ENCODE measurements at regions not wholly inside any gene's neighbourhood (a gene's known extent, or its start where the extent isn't known, plus 50 kb on each side); places are given as distances from the start of the nearest gene placed in this dataset.

DNA sequence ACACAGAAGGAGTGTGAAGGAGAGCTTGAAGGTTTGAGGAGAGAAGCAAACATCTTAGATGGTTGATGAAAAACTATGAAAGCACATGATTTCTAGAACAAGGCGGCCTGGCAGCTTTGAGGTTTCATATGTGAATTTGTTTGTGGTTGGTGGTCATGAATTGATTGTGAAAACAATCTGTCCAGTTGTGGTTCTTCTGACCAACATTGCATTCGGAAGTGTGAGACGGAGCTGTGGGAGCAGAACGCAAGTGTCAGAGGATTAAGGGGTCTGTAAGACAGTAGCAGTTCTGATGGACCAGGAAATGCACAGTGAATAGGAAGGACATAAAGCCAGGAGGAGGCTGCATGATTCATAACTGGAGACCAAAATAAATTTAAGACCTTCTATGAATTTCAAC, 594.6 kb downstream of the NXPH1 start (continued):
- no peak for TF ChIP-seq CTCF (IDR thresholded peaks at IDR 0.05)
- TF ChIP-seq ZSCAN18 (CRISPR knock-in tag; IDR thresholded peaks at IDR 0.05): no peak
- TF ChIP-seq ZNF512 (CRISPR knock-in tag; IDR thresholded peaks at IDR 0.05; ENCODE audit: borderline replicate concordance): no peak

GRCh38 chr7:9029681-9030530, 596.5 kb downstream of the NXPH1 start:
- H3K9me3 Mint-ChIP-seq: no peaks in the 10 kb centered on the region
- H3K4me3 Mint-ChIP-seq: no peak overlapping the region
- DNase-seq (ENCODE audit: low spot score) (no peak), ATAC-seq (no peak)
- no peaks in the 10 kb centered on the region for H3K27me3 Mint-ChIP-seq (ENCODE audit: low read depth)
- CTCF ChIA-PET: no interaction called here
- POLR2A ChIA-PET: no interaction called here
- no peak overlapping the region for H3K27ac Mint-ChIP-seq
- no peaks in the 10 kb centered on the region for H3K36me3 Mint-ChIP-seq
- H3K4me1 Mint-ChIP-seq: peaks cover 20% of the 10 kb centered on the region
- TF ChIP-seq ERG (CRISPR knock-in tag; IDR thresholded peaks at IDR 0.05): no peak
- no peak for TF ChIP-seq KAT7 (CRISPR knock-in tag; IDR thresholded peaks at IDR 0.05; ENCODE audit: borderline replicate concordance)
- TF ChIP-seq OVOL2 (CRISPR knock-in tag; IDR thresholded peaks at IDR 0.05; ENCODE audit: borderline replicate concordance): no peak
- no peak for TF ChIP-seq E2F4 (CRISPR knock-in tag; IDR thresholded peaks at IDR 0.05; ENCODE audit: borderline replicate concordance, low read depth)
- TF ChIP-seq FOXJ3 (CRISPR knock-in tag; IDR thresholded peaks at IDR 0.05; ENCODE audit: borderline replicate concordance): no peak
- TF ChIP-seq, protein P1, sequence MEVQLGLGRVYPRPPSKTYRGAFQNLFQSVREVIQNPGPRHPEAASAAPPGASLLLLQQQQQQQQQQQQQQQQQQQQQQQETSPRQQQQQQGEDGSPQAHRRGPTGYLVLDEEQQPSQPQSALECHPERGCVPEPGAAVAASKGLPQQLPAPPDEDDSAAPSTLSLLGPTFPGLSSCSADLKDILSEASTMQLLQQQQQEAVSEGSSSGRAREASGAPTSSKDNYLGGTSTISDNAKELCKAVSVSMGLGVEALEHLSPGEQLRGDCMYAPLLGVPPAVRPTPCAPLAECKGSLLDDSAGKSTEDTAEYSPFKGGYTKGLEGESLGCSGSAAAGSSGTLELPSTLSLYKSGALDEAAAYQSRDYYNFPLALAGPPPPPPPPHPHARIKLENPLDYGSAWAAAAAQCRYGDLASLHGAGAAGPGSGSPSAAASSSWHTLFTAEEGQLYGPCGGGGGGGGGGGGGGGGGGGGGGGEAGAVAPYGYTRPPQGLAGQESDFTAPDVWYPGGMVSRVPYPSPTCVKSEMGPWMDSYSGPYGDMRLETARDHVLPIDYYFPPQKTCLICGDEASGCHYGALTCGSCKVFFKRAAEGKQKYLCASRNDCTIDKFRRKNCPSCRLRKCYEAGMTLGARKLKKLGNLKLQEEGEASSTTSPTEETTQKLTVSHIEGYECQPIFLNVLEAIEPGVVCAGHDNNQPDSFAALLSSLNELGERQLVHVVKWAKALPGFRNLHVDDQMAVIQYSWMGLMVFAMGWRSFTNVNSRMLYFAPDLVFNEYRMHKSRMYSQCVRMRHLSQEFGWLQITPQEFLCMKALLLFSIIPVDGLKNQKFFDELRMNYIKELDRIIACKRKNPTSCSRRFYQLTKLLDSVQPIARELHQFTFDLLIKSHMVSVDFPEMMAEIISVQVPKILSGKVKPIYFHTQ (CRISPR knock-in tag; IDR thresholded peaks at IDR 0.05): no peak
- no peak for TF ChIP-seq JUN (CRISPR knock-in tag; IDR thresholded peaks at IDR 0.05)
- no peak for TF ChIP-seq GABPB1 (CRISPR knock-in tag; IDR thresholded peaks at IDR 0.05)
- no peak for TF ChIP-seq FOXP4 (CRISPR knock-in tag; IDR thresholded peaks at IDR 0.05)
- no peak for TF ChIP-seq ZNF423 (CRISPR knock-in tag; IDR thresholded peaks at IDR 0.05)
- TF ChIP-seq ETV6 (CRISPR knock-in tag; IDR thresholded peaks at IDR 0.05): no peak
- TF ChIP-seq, protein P2, sequence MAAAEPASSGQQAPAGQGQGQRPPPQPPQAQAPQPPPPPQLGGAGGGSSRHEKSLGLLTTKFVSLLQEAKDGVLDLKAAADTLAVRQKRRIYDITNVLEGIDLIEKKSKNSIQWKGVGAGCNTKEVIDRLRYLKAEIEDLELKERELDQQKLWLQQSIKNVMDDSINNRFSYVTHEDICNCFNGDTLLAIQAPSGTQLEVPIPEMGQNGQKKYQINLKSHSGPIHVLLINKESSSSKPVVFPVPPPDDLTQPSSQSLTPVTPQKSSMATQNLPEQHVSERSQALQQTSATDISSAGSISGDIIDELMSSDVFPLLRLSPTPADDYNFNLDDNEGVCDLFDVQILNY (CRISPR knock-in tag; IDR thresholded peaks at IDR 0.05): no peak
- TF ChIP-seq HMGA2 (CRISPR knock-in tag; IDR thresholded peaks at IDR 0.05): no peak
- no peak for TF ChIP-seq CREB1 (CRISPR knock-in tag; IDR thresholded peaks at IDR 0.05)

Data from WTC11 (cell line).